ENCODE measurements at regions not wholly inside any gene's neighbourhood (a gene's known extent, or its start where the extent isn't known, plus 50 kb on each side); places are given as distances from the start of the nearest gene placed in this dataset.
"Not testable (repeated sequence)": the region's sequence is repeated elsewhere in the genome, so short reads cannot be mapped to it uniquely, and the experiment has no call there.

DNA sequence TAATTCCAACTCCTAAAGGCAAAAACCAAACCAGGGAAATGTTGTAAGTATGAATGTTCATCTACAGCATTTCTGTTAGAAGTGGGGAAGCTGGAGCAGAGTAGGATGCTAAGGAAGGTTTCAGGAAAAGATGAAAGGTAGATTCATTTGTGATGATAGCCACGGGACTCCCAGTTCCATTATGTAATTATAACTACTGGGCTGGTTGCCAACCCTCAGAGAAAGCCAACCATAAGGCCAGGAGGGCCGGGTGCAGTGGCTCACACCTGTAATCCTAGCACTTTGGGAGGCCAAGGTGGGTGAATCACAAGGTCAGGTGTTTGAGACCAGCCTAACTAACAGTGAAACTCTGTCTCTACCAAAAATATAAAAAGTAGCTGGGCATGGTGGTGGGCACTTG, 288.9 kb upstream of the ETAA1 start:
- Mint-ChIP-seq H3K27ac (no peak overlapping the region), H3K9me3 (ENCODE audit: low read depth) (peaks cover 27% of the 10 kb centered on the region), H3K36me3 (ENCODE audit: insufficient read depth) (peaks cover 10% of the 10 kb centered on the region), H3K4me3 (ENCODE audit: low read depth) (no peak overlapping the region), H3K27me3 (no peaks in the 10 kb centered on the region), H3K4me1 (ENCODE audit: low read depth) (no peaks in the 10 kb centered on the region)
- TF ChIP-seq, protein P1, sequence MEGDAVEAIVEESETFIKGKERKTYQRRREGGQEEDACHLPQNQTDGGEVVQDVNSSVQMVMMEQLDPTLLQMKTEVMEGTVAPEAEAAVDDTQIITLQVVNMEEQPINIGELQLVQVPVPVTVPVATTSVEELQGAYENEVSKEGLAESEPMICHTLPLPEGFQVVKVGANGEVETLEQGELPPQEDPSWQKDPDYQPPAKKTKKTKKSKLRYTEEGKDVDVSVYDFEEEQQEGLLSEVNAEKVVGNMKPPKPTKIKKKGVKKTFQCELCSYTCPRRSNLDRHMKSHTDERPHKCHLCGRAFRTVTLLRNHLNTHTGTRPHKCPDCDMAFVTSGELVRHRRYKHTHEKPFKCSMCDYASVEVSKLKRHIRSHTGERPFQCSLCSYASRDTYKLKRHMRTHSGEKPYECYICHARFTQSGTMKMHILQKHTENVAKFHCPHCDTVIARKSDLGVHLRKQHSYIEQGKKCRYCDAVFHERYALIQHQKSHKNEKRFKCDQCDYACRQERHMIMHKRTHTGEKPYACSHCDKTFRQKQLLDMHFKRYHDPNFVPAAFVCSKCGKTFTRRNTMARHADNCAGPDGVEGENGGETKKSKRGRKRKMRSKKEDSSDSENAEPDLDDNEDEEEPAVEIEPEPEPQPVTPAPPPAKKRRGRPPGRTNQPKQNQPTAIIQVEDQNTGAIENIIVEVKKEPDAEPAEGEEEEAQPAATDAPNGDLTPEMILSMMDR (IDR thresholded peaks at IDR 0.05; ENCODE audit: unreplicated experiment) = no peak
- DNase-seq (ENCODE audit: low spot score, unreplicated experiment) = no peak

DNA sequence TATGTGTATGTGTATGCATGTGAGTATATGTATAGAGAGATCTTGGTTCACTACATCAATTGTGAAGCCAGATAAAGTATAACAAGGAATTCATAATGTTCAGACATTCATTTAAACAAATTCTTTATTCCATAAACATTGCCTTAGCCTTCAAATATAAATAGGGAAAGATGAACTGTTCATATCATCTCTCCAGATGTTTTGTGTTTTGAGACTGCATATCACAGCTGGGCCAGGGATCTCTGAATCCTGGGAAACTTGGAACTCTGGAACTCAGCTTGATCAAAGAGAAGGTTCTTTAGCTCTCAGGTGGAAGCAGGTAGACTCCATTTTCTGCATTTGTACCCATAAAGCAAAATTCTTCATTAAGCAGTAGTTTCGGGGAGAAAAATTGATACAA, 272.6 kb upstream of the ETAA1 start:
- Mint-ChIP-seq H3K27ac (no peak overlapping the region), H3K36me3 (ENCODE audit: insufficient read depth) (peaks cover 13% of the 10 kb centered on the region), H3K9me3 (ENCODE audit: low read depth) (peaks cover 15% of the 10 kb centered on the region), H3K4me3 (ENCODE audit: low read depth) (no peak overlapping the region), H3K27me3 (no peaks in the 10 kb centered on the region), H3K4me1 (ENCODE audit: low read depth) (no peaks in the 10 kb centered on the region)
- DNase-seq (ENCODE audit: low spot score, unreplicated experiment) = no peak
- TF ChIP-seq, protein P1 (IDR thresholded peaks at IDR 0.05; ENCODE audit: unreplicated experiment) = no peak

DNA sequence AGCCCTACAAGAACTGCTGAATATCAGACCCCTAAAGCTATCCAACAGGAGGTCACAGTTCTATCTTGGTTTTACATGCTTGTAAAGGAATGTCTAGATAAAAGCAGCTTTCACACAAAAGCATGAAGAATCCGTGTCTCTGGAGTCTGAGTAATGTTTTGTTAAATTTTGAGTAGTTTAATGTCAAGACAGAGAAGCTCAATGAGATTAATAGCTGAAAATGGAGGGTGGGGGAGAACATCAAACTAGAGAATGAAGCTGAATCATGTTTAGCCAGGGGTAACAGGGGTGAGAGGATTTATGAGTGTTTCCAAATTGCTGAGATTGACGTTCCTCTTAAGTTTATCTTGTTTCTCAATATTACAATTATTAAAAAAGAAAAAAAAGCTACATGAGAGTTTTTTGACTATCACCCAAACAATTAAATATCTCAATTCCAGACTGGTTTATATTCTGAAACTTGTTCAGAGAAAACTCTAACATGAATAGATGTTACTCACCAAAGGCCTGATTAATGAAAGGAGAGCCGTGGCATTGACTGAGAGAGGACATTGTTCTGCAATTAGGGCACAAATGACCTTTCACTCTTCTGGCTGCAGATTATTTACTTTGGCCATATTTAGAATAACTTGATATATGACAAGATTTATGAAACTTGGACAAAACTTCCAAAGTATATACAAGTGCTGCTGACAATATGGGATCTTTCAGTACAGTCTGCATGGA, 266.4 kb upstream of the ETAA1 start:
- H3K4me3 Mint-ChIP-seq (ENCODE audit: low read depth) = no peak overlapping the region
- DNase-seq (ENCODE audit: low spot score, unreplicated experiment) = no peak
- H3K36me3 Mint-ChIP-seq (ENCODE audit: insufficient read depth) = peaks cover 11% of the 10 kb centered on the region
- H3K9me3 Mint-ChIP-seq (ENCODE audit: low read depth) = peaks cover 10% of the 10 kb centered on the region
- peaks cover 6% of the 10 kb centered on the region for H3K4me1 Mint-ChIP-seq (ENCODE audit: low read depth)
- TF ChIP-seq, protein P1 (IDR thresholded peaks at IDR 0.05; ENCODE audit: unreplicated experiment) = no peak
- no peaks in the 10 kb centered on the region for H3K27me3 Mint-ChIP-seq
- no peak overlapping the region for H3K27ac Mint-ChIP-seq

DNA sequence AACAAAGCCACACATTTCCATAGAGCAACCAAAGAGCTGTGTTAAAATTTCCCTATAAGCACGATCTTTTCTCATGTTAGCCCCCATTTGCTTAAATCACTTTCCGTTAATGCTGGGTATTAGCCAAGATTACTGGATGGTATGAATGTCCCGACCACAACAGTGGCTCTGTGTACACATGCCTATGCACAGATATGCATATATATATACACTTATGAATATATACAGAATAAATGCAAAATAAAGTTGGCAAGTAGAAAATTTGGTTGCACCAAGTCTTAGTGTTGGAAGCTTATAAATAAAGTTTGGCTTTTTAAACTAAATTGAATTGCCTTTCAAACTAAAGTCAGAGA, 265.9 kb upstream of the ETAA1 start:
- TF ChIP-seq, protein P1 (IDR thresholded peaks at IDR 0.05; ENCODE audit: unreplicated experiment) = no peak
- Mint-ChIP-seq H3K4me3 (ENCODE audit: low read depth) (no peak overlapping the region), H3K36me3 (ENCODE audit: insufficient read depth) (peaks cover 11% of the 10 kb centered on the region), H3K27me3 (no peaks in the 10 kb centered on the region), H3K27ac (no peak overlapping the region), H3K4me1 (ENCODE audit: low read depth) (peaks cover 6% of the 10 kb centered on the region), H3K9me3 (ENCODE audit: low read depth) (peaks cover 10% of the 10 kb centered on the region)
- DNase-seq (ENCODE audit: low spot score, unreplicated experiment) = no peak

GRCh38 chr2:67132441-67132940, 264.6 kb upstream of the ETAA1 start:
- DNase-seq (ENCODE audit: low spot score, unreplicated experiment) = not testable (repeated sequence)

DNA sequence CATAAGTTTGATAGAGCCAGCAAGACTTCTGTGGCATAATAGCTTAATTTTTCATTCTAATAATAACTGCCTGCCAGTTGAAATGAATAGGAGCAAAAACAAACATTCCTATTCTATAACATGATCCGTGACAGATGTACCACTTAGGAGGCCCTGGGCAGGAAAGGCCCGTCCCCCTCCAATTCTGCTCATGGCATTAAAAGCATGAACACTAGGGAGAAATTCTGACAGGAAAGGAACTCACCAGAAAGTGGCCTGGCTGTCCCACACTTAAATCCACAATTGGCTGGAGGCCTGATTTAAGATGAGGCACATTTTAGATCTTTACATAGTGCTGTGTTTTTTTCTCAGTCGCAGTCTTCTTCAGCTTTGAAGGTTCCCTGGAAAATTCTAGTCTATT, 261.9 kb upstream of the ETAA1 start:
- Mint-ChIP-seq H3K27ac (no peak overlapping the region), H3K4me1 (ENCODE audit: low read depth) (peaks cover 9% of the 10 kb centered on the region), H3K9me3 (ENCODE audit: low read depth) (peaks cover 22% of the 10 kb centered on the region), H3K4me3 (ENCODE audit: low read depth) (no peak overlapping the region), H3K27me3 (no peaks in the 10 kb centered on the region), H3K36me3 (ENCODE audit: insufficient read depth) (peaks cover 19% of the 10 kb centered on the region)
- DNase-seq (ENCODE audit: low spot score, unreplicated experiment) = no peak
- TF ChIP-seq, protein P1 (IDR thresholded peaks at IDR 0.05; ENCODE audit: unreplicated experiment) = no peak

More at GRCh38 chr2:67132441-67132940, 264.6 kb upstream of the ETAA1 start:
- peaks cover 14% of the 10 kb centered on the region for H3K36me3 Mint-ChIP-seq (ENCODE audit: insufficient read depth)
- H3K9me3 Mint-ChIP-seq (ENCODE audit: low read depth) = peaks cover 11% of the 10 kb centered on the region
- not testable (repeated sequence) for H3K4me3 Mint-ChIP-seq (ENCODE audit: low read depth); H3K27me3 Mint-ChIP-seq; H3K27ac Mint-ChIP-seq; H3K4me1 Mint-ChIP-seq (ENCODE audit: low read depth)
